IMR-90 (cell line): ENCODE measurements at regions not wholly inside any gene's neighbourhood (a gene's known extent, or its start where the extent isn't known, plus 50 kb on each side); places are given as distances from the start of the nearest gene placed in this dataset.

ENCODE experiments used
- POLR2A ChIP-seq: IDR thresholded peaks from 2 replicates; pipeline ENCODE4 v1.6.1; 2012; ENCODE audit warnings: mild to moderate bottlenecking, low read depth, low read length
- RAD21 ChIP-seq: IDR thresholded peaks from 2 replicates; pipeline ENCODE4 v1.6.1; 2012; ENCODE audit warnings: low read length, improper control_type of control experiment
- USF2 ChIP-seq: fragments of 150-350 bp; IDR thresholded peaks from 2 replicates; pipeline ENCODE4 v1.6.1; 2017; ENCODE audit warnings: mild to moderate bottlenecking, antibody characterized with exemption, low read length, low read depth
- TF ChIP-seq, protein P1 (sequence below): conservative IDR thresholded peaks from 2 replicates; pipeline ENCODE4 v1.5.1; 2012; ENCODE audit warnings: mild to moderate bottlenecking, low read depth, low read length, improper control_type of control experiment
- TF ChIP-seq, protein P2 (sequence below): fragments of 150-350 bp; IDR thresholded peaks from 2 replicates; pipeline ENCODE4 v1.6.1; 2016; ENCODE audit warnings: low read depth, mild to moderate bottlenecking, low read length, moderate library complexity, borderline replicate concordance

GRCh38 chr4:176611951-176612350 is 180.8 kb downstream of the VEGFC start:
- TF ChIP-seq, protein P1, sequence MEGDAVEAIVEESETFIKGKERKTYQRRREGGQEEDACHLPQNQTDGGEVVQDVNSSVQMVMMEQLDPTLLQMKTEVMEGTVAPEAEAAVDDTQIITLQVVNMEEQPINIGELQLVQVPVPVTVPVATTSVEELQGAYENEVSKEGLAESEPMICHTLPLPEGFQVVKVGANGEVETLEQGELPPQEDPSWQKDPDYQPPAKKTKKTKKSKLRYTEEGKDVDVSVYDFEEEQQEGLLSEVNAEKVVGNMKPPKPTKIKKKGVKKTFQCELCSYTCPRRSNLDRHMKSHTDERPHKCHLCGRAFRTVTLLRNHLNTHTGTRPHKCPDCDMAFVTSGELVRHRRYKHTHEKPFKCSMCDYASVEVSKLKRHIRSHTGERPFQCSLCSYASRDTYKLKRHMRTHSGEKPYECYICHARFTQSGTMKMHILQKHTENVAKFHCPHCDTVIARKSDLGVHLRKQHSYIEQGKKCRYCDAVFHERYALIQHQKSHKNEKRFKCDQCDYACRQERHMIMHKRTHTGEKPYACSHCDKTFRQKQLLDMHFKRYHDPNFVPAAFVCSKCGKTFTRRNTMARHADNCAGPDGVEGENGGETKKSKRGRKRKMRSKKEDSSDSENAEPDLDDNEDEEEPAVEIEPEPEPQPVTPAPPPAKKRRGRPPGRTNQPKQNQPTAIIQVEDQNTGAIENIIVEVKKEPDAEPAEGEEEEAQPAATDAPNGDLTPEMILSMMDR = no peak
- no peak for TF ChIP-seq USF2
- no peak for TF ChIP-seq POLR2A
- TF ChIP-seq RAD21 = no peak
- TF ChIP-seq, protein P2, sequence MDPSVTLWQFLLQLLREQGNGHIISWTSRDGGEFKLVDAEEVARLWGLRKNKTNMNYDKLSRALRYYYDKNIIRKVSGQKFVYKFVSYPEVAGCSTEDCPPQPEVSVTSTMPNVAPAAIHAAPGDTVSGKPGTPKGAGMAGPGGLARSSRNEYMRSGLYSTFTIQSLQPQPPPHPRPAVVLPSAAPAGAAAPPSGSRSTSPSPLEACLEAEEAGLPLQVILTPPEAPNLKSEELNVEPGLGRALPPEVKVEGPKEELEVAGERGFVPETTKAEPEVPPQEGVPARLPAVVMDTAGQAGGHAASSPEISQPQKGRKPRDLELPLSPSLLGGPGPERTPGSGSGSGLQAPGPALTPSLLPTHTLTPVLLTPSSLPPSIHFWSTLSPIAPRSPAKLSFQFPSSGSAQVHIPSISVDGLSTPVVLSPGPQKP = no peak
